B cell (primary cell): ENCODE measurements at regions not wholly inside any gene's neighbourhood (a gene's known extent, or its start where the extent isn't known, plus 50 kb on each side); places are given as distances from the start of the nearest gene placed in this dataset.

Source experiments
- ATAC-seq: fragments of 200-7000 bp; cut with Tn5 transposase; one replicate; pipeline ENCODE4 v1.10.0; 2021; ENCODE audit warnings: low read depth, mild to moderate bottlenecking, moderate number of reproducible peaks, moderate library complexity
- CTCF ChIA-PET: fragments of 350-600 bp; sonication (Branson Sonifier 250); formaldehyde crosslinking; loops from one replicate; lab custom pipeline; 2021; ENCODE audit warnings: antibody characterized with exemption, inconsistent platforms; lab: Charles Lee
- POLR2A ChIA-PET: fragments of 350-600 bp; sonication (Branson Sonifier 250); formaldehyde crosslinking; loops from one replicate; lab custom pipeline; 2021; ENCODE audit warnings: antibody characterized with exemption; lab: Charles Lee
- DNase-seq: peaks from one replicate; pipeline ENCODE4 v3.0.0; 2013
- H2AFZ ChIP-seq: 2 replicates; pipeline ENCODE4 v1.6.1; 2012; ENCODE audit warnings: mild to moderate bottlenecking, low read depth, low read length; ENCODE audit not compliant: insufficient read depth, poor library complexity, severe bottlenecking
- H3K27ac ChIP-seq, 2 donors: 1 replicate in 1 of 2; 2 replicates in 1 of 2; pipeline ENCODE4 v1.5.1; 2012 to 2013; ENCODE audit warnings: low read length in 2 of 2, mild to moderate bottlenecking in 2 of 2, moderate library complexity in 1 of 2
- H3K27me3 ChIP-seq, 4 experiments: fragments of 200-600 bp in 1 of 4; sonication (generic) in 1 of 4; replicated peaks in 1 of 4; 1 replicate in 2 of 4; 2 replicates in 2 of 4; pipeline versions ENCODE4 v1.6.1 to v1.7.0; 2013 to 2016; ENCODE audit warnings: low read length in 3 of 4, mild to moderate bottlenecking in 2 of 4, mixed read lengths in 1 of 4, moderate library complexity in 1 of 4; ENCODE audit not compliant: insufficient read depth in 4 of 4, control insufficient read depth in 3 of 4; ENCODE audit errors: control extremely low read depth in 1 of 4
- H3K36me3 ChIP-seq, 2 experiments: replicated peaks in 1 of 2; 1 replicate in 1 of 2; 2 replicates in 1 of 2; pipeline versions ENCODE4 v1.6.1 to v1.7.1; 2013; ENCODE audit warnings: low read length in 1 of 2; ENCODE audit not compliant: insufficient read depth in 2 of 2, control insufficient read depth in 1 of 2; ENCODE audit errors: control extremely low read depth in 1 of 2, extremely low read depth in 1 of 2
- H3K4me1 ChIP-seq, 2 donors: fragments of 200-600 bp in 1 of 2; sonication (generic) in 1 of 2; 1 replicate in 1 of 2; 2 replicates in 1 of 2; pipeline versions ENCODE4 v1.5.1 to v1.6.1; 2013 to 2017; ENCODE audit warnings: low read length in 2 of 2; ENCODE audit not compliant: control insufficient read depth in 2 of 2, insufficient read depth in 2 of 2
- H3K4me2 ChIP-seq: replicated peaks from 2 replicates; pipeline ENCODE3; 2012; ENCODE audit warnings: mild to moderate bottlenecking, low read depth, low read length; ENCODE audit not compliant: poor library complexity, severe bottlenecking
- H3K4me3 ChIP-seq, 5 experiments: fragments of 200-600 bp in 1 of 5; sonication (generic) in 1 of 5; 1 replicate in 3 of 5; 2 replicates in 2 of 5; pipeline versions ENCODE4 v1.5.1 to v1.7.0; 2011 to 2016; ENCODE audit warnings: low read length in 4 of 5, mild to moderate bottlenecking in 4 of 5, low read depth in 2 of 5, control low read depth in 1 of 5, moderate library complexity in 1 of 5; ENCODE audit not compliant: insufficient read depth in 1 of 5; ENCODE audit errors: control extremely low read depth in 1 of 5, extremely low read depth in 1 of 5
- H3K79me2 ChIP-seq: fragments of 200-600 bp; sonication (generic); one replicate; pipeline ENCODE4 v1.6.0; 2016; ENCODE audit warnings: low read length; ENCODE audit not compliant: control insufficient read depth, insufficient read depth
- H3K9ac ChIP-seq: fragments of 200-600 bp; sonication (generic); 2 replicates; pipeline ENCODE4 v1.6.1; 2017; ENCODE audit warnings: mild to moderate bottlenecking, low read length, moderate library complexity
- H3K9me3 ChIP-seq, 3 donors: one replicate each; pipeline versions ENCODE4 v1.6.1 to v1.7.1; 2013; ENCODE audit warnings: low read length in 2 of 3; ENCODE audit not compliant: control insufficient read depth in 2 of 3, insufficient read depth in 1 of 3; ENCODE audit errors: control extremely low read depth in 1 of 3
- H4K20me1 ChIP-seq: 2 replicates; pipeline ENCODE4 v1.6.0; 2012; ENCODE audit warnings: mild to moderate bottlenecking, low read length; ENCODE audit not compliant: insufficient read depth, control insufficient read depth, poor library complexity, severe bottlenecking
- H3K27ac Mint-ChIP-seq: one replicate; pipeline ENCODE4 v1.8.0; 2021; ENCODE audit warnings: mixed read lengths
- H3K27me3 Mint-ChIP-seq: one replicate; pipeline ENCODE4 v1.8.0; 2021; ENCODE audit warnings: mixed read lengths
- H3K4me1 Mint-ChIP-seq: one replicate; pipeline ENCODE4 v1.8.0; 2021; ENCODE audit warnings: mixed read lengths
- H3K4me3 Mint-ChIP-seq: one replicate; pipeline ENCODE4 v1.8.0; 2021; ENCODE audit warnings: mixed read lengths
- H3K9me3 Mint-ChIP-seq: one replicate; pipeline ENCODE4 v1.8.0; 2022; ENCODE audit warnings: mixed read lengths; ENCODE audit not compliant: insufficient read depth
- EZH2 ChIP-seq: IDR thresholded peaks from 2 replicates; pipeline ENCODE4 v1.6.1; 2012; ENCODE audit warnings: borderline replicate concordance, low read depth, mild to moderate bottlenecking, moderate library complexity, low read length; ENCODE audit not compliant: insufficient read depth, poor library complexity, severe bottlenecking
- WGBS: methylation state at CpG from one replicate; pipeline ENCODE4 v1.1.5; 2013; ENCODE audit warnings: missing lambda C conversion rate; ENCODE audit not compliant: insufficient coverage; 5-methylcytosine and 5-hydroxymethylcytosine counted together
- intact Hi-C: fragments of 100-400 bp; cut with micrococcal nuclease; formaldehyde crosslinking; loops from one replicate; pipeline ENCODE4 v1.10.0; 2022
- TF ChIP-seq, protein P1 (sequence below): fragments of 200-600 bp; IDR thresholded peaks from one replicate; pipeline ENCODE4 v1.8.0; 2022; ENCODE audit warnings: antibody characterized with exemption, mild to moderate bottlenecking

DNA sequence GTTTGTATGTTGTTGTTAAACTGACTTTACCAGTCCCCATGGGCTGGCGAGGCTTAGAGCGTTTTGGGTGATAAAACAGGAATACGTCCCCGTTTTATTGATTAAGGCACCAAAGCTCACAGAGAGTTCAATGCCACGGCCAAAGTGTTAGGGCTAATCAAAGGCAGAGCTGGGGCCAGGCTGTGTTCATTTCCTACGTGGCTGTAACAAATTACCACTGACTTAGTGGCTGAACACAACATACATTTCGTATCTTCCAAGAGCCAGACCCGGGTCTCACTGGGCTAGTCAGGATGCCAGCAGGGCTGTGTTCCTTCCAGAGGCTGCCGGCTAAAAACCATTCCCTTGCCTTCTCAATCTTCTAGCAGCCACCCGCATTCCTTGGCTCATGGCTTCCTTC is 94.4 kb upstream of the HABP2 start:
- no peaks in the 10 kb centered on the region for H3K4me1 Mint-ChIP-seq

DNA sequence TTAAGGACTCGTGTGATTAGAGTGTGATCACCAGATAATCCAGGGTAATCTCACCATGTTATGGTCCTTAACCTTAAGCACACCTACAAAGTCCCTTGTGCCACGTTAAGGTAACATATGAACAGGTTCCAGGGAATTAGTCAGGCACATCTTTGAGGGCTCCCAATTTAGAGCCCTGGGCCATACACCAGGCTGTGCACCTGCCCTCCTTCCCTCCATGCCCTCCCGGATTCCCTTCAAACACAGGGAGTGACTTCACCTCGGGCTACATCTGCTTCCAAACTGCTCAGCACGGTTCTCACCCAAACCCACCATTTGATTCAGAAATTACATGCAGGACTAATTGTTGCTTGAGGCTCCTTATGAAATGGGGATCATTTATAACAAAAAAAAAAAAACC is 93.9 kb upstream of the HABP2 start:
- Mint-ChIP-seq H3K9me3 (no peaks in the 10 kb centered on the region), H3K4me3 (no peak overlapping the region), H3K4me1 (no peaks in the 10 kb centered on the region), H3K27me3 (peaks cover 10% of the 10 kb centered on the region), H3K27ac (no peak overlapping the region)
- Histone ChIP-seq H3K9me3 (peaks cover 0 to 9% (median 0%) of the 10 kb centered on the region in 3 donors), H3K4me2 (no peak overlapping the region), H4K20me1 (no peaks in the 10 kb centered on the region), H2AFZ (no peak overlapping the region), H3K36me3 (no peaks in the 10 kb centered on the region), H3K79me2 (no peaks in the 10 kb centered on the region), H3K4me3 (no peak overlapping the region), H3K4me1 (no peaks in the 10 kb centered on the region), H3K27ac (no peak overlapping the region), H3K9ac (no peak overlapping the region), H3K27me3 (peaks cover 0 to 7% (median 0%) of the 10 kb centered on the region in 4 experiments)
- 86% methylated on average over 3 of the region's 5 CpGs for WGBS
- POLR2A ChIA-PET = no interaction called here
- intact Hi-C loops = no loop called here
- CTCF ChIA-PET = no interaction called here
- DNase-seq (no peak), ATAC-seq (no peak)
- TF ChIP-seq, protein P1, sequence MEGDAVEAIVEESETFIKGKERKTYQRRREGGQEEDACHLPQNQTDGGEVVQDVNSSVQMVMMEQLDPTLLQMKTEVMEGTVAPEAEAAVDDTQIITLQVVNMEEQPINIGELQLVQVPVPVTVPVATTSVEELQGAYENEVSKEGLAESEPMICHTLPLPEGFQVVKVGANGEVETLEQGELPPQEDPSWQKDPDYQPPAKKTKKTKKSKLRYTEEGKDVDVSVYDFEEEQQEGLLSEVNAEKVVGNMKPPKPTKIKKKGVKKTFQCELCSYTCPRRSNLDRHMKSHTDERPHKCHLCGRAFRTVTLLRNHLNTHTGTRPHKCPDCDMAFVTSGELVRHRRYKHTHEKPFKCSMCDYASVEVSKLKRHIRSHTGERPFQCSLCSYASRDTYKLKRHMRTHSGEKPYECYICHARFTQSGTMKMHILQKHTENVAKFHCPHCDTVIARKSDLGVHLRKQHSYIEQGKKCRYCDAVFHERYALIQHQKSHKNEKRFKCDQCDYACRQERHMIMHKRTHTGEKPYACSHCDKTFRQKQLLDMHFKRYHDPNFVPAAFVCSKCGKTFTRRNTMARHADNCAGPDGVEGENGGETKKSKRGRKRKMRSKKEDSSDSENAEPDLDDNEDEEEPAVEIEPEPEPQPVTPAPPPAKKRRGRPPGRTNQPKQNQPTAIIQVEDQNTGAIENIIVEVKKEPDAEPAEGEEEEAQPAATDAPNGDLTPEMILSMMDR = no peak
- no peak for TF ChIP-seq EZH2

More for the DNA sequence above, 94.4 kb upstream of the HABP2 start:
- H3K4me2 ChIP-seq = no peak overlapping the region
- H3K9me3 ChIP-seq = peaks cover 0 to 9% (median 0%) of the 10 kb centered on the region in 3 donors
- CTCF ChIA-PET = no interaction called here
- H3K4me1 ChIP-seq = no peaks in the 10 kb centered on the region
- H3K27me3 ChIP-seq = peaks cover 0 to 7% (median 0%) of the 10 kb centered on the region in 4 experiments
- H3K4me3 ChIP-seq = no peak overlapping the region
- intact Hi-C loops = no loop called here
- 95% methylated on average over 10 of the region's 10 CpGs for WGBS
- ATAC-seq (no peak), DNase-seq (no peak)
- Mint-ChIP-seq H3K4me3 (no peak overlapping the region), H3K27ac (no peak overlapping the region), H3K27me3 (peaks cover 12% of the 10 kb centered on the region), H3K9me3 (no peaks in the 10 kb centered on the region)
- no peaks in the 10 kb centered on the region for H3K36me3 ChIP-seq
- H3K79me2 ChIP-seq = no peaks in the 10 kb centered on the region
- no peak overlapping the region for H3K9ac ChIP-seq
- H2AFZ ChIP-seq = no peak overlapping the region
- no peaks in the 10 kb centered on the region for H4K20me1 ChIP-seq
- H3K27ac ChIP-seq = no peak overlapping the region
- no peak for TF ChIP-seq EZH2
- TF ChIP-seq, protein P1 = no peak
- POLR2A ChIA-PET = no interaction called here
